Activated naive CD8-positive, alpha-beta T cell treated with anti-CD3 and anti-CD28 coated beads, Interleukin-2, amount 50 U/mL, for 16 hours (primary cell): ENCODE measurements at regions not wholly inside any gene's neighbourhood (a gene's known extent, or its start where the extent isn't known, plus 50 kb on each side); places are given as distances from the start of the nearest gene placed in this dataset.

Source experiments
- DNase-seq: peaks from one replicate; pipeline ENCODE4 v3.0.0-alpha.2; 2020; ENCODE audit warnings: low read depth, low spot score

DNA sequence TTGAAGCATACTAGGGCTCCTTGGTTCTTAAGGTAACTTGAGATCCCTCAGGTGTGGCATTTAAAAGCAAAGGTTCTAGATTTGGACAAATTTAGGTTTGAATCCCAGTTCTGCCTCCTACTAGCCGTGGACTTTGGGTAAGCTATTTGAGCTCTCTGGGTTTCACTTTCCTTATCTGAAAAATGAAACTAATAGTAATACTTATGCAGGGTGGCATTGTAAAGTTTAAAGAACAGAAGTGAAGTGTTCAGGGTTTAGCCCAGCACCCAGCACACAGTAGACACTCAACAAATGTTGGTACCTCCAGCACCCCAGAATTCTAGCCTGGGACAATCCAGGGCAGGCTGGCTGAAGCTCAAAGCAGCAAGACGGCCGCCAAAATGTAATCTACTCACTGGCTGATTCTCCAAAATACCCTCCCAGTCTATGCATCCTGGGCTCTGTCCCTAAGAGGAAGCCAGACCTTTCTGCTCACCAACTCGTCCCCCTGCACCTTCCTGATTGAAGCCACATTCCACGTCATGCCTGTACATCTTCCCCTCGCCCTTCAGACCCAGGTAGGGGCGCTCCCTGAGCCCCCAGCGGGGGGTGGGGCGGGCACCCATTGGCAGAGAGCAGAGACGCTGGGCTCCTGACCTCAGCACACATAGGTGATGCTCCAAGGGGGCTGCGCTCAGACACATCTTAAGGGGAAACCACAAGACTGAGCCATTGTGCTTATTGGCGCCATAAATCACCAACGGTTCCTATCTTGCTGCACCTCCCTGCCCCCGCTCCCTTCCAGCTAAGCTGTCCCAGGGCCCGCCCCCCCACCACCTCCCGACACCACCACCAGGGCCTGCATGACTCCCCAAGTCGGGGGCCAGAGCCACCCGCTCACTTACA, 160.6 kb downstream of the BCOR start:
- no peak for DNase-seq

DNA sequence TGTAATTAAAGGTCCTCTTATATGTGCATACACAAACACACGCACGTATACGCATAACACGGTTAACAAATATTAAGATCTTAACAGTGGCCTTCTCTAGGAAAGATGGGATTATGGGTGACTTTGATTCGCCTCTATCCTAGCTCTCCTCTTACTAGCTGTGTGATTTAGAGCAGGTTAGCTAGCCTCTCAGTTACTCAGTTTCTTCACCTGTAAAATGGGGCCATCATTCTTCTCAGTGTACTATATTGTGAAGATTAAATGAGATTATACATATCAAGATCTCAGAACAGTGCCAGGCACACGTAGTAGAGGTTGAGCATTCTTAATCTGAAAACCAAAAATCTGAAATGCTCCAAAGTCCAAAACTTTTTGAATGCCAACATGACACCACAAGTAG, 159.3 kb downstream of the BCOR start:
- DNase-seq, result no peak

DNA sequence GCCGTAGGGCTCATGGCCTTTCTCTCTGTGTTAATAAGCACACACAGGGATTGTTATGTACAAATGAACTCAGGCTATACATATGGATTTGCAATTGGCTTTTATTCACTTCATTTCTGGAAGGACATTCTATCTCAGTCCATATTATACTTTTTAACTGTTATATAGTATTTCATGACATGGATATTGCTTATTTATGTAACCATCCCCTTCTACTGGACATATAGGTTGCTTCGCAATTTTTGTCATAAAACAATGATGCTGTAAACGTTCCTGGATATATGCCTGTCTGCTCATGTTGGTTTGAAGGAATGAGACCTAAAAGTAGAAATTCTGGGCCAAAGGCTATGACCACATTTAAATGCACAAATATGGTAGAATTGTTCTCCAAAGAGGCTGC, 158.1 kb downstream of the BCOR start:
- no peak for DNase-seq

DNA sequence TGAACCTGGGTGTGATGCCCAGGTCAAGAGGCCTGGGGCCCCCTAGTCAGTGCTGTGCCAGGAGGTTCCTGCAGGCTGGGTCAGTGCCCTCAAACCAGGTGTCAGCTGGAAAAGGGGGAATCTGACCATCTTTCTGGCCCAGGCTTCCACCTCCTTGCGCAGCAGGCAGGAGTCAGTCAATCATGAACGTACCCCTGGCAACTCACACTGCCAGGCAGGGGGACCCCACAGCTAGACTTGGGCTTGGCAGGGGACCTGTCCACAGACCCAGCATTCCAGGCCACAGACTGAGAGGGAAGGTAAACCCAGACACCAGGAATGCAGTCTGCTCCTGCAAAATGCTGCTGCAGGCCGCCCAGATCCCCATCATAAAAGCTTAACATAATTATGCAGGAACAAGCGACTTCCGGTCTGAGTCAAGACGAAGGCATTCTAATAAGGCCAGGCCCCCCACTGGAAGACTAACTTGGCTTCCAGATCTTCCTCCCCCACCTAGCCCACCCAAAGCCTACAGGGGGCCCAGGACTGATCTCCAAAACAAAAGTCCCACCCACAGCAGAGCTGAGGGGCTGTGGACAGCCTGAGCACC, 156.3 kb downstream of the BCOR start:
- no peak for DNase-seq

DNA sequence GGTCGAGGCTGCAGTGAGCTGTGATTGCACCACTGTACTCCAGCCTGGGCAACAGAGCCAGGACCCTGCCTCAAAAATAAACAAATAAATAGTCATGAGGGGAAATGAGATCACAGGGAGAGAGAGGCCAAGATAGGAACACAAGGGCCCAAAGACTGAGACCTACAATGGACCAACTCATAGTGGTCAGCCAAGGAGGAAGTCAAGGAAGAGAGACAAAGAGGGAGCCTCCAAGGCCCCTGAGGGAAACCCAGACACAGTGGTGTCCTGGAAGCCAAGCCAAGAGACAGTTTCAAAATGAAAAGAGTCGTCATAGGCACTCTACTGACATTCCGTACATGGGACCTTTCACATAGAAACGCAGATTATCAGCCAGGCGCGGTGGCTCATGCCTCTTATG, 153.3 kb downstream of the BCOR start:
- no peak for DNase-seq

DNA sequence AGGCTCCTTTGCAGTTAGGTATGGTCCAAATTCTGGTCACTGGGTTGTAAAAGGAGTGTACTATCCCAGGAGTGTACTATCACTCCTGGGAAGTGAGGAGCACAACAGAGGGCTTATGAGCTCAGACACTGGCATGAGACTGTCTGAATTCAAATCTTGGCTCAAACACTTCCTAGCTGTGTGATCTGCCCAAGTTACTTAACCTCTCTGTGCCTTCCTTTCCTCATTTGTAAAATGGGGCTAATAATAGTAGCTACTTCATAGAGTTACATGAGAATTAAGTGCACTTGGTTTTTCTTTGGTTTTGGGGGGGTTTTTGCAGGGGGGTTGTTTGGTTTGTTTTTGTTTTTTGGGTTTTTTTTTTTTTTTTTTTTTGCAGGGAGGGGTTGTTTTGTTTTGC, 152.0 kb downstream of the BCOR start:
- no peak for DNase-seq

DNA sequence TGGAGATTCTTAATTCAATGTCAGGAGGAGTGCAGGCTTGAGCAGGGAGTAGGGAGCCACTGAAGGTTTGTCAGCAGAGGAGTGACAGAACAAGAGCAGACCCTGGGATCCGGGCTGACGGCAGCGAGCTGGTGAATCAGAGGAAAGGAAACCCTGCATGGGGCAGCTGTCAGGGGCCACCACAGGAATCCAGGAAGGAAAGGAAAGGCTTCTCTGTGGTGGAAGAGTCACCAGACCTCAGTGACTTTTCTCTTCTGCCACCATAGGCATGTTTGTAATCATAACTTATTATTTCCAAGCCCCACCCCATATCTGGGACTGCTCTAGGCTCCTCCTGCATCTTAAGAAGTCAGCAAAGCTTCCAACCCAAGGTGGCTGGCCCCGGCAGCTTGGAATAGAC, 150.9 kb downstream of the BCOR start:
- DNase-seq, result no peak

DNA sequence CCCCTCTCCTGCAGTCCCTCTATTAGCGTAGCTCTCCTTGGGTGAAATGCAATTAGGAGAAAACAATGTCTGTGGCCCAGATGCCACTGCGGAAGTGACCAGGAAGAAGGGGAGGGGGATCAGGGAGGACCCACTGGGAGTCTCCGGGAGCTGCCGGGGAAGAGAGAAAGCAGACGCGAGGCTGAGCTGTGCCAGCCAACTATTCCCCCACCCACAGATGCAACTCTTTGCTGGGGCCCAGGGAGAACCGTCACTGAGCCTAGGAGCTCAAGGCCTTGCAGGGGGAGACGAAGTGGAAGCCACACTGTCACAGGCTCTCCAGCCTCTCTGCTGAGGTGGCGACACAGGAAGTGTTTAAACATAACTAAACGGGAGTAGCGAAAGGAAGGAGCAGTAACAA, 149.2 kb downstream of the BCOR start:
- DNase-seq, result no peak

DNA sequence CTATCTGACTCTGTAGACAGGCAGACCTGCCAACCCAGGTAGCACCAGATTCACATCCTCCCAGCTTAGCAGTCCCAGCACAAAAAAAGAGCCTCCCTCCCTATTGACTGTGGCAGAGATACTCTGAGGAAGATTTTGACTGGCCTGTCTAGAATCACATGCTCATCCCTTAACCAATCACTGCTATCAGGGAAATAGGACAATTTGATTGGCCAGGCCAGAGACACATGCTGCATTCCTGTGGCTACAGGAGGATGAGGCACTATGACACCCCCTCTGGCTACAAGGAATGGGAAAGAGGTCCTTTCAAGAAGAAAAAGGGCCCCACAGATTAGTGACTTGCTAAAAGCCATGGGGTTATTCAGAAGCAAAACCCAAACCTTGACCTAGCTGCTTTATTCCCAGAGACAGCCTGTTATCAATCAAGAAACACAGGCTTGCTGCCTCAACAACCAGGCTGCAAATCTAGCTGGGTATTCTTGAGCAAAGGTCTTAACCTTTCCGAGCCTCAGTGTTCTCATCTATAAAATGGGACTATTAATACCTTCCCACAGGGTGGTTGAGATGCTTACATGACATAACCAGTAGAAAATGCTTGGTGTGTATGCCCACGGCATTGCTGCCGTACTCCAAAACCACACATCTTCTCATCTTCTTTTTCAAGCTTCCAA, 147.6 kb downstream of the BCOR start:
- no peak for DNase-seq

DNA sequence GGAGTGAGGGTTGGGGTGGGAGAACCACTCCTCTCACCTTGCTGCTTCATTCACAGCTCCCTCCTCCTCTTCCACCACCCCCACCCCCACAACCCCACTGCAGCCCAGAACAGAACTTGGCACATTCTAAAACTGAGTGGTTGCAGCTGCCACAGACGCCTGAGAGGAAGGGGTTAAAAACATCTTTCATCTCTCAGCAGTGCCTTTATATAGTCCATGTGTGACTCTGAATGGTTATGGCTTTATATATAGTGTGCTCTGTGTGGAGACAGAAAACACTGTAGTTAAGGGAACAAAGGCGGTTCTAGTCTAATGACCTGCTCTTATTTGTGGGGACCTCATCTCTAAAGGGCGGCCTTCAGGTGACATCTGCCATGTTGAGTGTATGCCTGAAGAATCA, 144.8 kb downstream of the BCOR start:
- DNase-seq, result no peak

DNA sequence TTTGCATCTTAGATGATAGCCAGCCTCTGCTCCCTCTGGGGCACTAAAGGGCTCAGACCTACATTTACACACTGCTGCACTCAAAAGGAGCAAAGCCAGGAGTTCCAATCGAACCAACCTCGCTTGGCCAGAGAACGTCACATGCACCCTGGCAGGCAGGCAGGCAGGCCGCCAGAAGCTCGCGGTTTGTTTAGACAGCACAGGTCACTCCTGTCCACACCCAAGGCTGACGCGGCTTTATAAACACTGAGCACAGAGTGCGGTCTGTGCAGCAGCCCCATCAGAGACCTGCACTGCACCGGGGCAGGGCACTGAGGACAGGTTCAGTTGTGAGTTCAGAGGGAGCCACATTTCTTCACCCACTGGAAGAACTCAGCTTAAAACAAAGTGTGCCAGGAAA, 143.9 kb downstream of the BCOR start:
- DNase-seq, result no peak

DNA sequence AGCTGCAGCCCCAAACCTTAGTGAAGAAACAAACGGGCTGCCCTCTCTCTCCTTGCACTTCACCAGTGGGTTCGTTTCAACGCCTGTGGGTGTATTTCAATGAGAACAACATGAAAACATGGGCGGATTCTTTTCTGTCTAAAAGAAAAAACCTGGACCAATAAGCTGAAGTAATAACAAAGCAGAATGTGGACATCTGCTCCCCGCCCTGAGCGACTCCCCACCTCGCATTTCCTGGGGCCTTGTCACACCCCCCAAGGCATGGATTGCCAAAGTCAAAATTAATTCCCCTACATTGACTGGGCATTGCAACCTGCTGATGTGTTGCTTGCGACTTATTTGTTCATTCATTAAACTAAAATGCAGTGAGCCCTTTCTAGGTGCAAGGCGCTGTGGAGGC, 142.9 kb downstream of the BCOR start:
- no peak for DNase-seq

DNA sequence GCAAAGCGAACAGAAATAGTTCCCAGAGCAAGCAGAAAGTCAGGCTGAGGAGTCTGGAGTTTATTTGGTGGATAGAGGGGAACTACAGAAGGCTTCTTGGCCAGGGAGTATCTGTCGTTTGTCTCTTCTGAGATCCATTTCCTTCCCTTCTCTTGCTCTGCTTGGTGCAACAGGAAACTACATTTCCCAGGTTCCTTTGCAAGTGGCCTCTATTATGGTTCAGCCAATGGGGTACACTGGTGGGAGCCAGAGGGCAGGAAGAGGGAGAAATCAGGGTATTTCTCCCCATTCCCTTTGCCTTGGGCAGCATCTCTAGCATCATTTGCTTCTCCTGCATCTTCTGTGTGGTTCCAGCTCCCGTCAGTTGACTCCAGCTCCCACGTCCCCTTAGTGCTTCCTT, 142.1 kb downstream of the BCOR start:
- DNase-seq, result no peak

DNA sequence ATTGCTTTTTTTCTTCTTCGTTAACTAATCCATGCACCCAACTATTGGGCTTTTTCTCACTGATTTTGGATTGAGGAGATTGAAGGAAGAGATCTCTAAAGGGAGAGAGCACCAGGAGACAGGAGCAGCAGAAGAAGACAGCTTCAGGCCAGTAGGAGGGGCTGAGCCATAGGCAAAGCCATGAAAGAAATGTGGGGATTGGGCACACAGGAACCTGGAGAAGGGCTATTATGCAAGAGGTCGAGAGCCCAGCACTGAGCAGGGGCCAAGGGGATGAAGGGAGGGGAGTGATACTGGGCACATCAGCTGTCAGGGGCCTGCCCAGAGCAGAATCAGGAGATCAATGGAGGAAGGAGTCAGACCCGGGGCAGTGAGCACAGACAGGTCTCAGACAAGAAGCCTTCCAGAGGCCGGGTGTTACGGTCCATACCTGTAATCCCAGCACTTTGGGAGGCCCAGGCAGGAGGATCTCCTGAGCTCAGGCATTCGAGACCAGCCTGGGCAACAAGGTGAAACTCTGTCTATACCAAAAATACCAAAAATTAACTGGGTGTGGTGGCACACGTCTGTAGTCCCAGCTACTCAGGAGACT, 140.9 kb downstream of the BCOR start:
- DNase-seq, result no peak

DNA sequence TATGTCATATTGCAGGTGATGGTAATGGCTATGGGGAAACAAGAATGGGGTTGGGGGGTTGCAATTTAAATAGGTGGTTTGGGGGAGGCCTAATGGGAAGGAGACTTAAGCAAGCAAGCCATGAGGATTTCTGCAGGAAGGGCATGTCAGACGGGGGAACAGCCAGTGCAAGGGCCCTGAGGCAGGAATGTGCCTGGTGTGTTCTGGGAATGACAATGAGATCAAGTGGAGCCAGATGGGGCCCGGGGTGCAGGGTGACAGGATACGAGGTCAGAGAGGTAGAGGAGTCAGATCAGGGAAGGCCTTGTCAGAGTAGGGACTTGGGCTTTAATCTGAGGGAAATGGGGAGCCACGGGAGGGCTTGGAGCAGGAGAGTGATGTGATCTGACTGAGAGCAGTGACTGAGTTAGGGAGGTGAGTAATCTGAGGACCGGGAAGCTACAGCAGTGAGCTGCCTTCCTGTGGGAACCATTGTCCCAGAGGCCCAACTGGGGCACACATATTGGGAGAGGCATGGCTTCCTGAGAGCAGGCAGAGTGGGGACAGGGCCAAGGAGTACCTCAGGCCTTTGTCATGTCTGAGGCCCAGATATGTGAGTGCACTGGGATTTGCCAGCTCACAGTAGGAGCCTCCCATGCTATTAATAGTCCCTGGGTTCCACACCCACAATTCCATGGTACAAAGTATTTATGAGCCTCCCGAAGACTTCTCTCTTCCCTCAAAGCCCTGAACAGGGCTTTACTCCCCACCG, 139.8 kb downstream of the BCOR start:
- DNase-seq, result no peak

DNA sequence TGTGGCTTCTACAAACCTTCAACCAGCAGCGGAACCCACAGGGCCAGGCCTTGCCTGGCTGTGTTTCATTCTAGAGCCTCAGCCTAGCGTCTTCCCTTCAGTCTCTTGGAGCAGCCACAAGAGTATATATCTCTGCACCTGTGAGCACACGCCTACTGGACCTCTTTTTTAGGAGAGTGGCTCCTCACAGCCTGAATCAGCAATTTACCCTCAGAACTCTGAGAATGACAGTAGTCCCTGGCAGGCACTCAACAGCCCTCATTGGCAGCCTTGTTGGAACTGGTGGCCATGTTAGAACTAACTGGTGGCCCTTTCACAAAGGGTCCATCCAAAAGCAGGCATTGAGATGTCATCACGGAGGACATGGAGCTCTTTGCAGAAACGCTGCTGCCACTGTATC, 138.9 kb downstream of the BCOR start:
- no peak for DNase-seq

DNA sequence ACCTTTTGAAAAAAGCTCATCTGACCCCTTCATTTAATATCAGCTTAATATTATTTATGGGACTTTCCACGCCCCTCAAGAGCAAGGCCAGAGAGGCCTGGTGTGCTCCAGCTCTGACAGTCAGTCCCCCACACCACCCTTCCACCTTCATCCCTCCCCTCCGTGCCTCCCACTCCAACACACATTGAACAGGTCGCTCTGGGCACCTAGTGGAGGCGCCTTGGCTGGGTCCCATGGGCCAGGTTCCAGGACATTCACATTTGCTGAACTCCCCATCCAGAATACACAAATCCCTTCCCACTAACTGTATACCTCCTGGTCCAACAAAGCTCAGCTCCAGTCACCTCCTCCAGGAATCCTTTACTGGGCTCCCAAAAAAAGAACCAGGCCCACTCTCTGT, 137.5 kb downstream of the BCOR start:
- DNase-seq, result no peak

DNA sequence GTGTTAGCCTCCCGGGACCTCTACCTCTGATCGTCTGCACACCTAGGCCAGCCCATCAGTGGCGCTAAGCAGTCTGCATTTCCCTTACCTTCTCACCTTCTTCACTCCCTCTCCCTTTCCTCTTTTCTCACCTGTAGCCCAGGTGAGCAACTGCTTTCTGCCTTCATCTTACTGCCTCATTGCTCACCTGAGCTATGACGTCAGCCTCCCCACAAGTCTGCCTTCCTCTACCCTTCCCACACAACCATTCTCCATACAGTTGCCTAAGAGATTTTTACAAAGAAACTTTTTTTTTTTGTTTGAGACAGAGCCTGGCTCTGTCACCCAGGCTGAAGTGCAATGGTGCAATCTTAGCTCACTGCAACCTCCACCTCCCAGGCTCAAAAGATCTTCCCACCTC, 136.3 kb downstream of the BCOR start:
- DNase-seq, result no peak

DNA sequence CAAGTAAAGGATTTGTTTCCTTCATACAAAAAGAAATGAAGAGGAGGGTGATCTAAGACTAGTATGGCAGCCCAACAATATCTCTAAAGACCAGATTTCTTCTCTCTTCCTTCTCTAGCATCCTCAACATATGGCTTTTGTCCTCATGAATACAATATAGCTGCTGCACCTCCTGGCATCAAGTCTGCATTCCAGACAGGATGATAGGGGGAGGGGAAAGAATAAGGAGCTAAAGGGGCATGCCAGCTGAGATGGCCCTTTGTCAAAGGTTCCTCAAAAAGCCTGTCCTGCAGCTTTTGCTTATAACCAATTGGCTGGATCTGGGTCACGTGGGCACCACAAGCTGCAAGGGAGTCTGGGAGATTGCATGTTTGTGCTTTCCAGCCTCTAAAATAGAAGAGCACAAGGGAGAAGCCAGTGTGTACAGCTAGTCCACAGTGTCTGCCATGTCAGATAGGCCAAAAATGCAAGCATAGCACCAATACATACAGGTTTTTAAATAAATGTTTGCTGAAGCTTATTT, 132.6 kb downstream of the BCOR start:
- no peak for DNase-seq

DNA sequence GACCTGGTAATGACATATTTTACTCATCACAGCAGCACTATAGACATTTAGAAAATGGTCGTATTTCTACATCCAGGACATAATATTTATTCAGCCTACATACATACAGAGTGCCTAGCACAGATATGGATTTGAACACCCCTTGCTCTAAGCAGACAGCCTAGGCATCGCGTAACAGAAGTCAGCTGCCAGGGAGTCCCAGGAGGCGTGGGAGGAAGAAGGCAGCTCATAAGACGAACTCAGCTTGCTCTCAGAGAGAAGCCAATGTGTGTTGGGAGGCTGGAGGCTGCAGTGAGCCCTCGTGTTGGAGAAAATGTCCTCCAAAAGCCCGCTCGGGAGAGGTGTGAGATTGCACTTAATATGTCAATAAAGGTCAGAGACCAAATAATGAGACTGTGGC, 131.6 kb downstream of the BCOR start:
- DNase-seq, result no peak

DNA sequence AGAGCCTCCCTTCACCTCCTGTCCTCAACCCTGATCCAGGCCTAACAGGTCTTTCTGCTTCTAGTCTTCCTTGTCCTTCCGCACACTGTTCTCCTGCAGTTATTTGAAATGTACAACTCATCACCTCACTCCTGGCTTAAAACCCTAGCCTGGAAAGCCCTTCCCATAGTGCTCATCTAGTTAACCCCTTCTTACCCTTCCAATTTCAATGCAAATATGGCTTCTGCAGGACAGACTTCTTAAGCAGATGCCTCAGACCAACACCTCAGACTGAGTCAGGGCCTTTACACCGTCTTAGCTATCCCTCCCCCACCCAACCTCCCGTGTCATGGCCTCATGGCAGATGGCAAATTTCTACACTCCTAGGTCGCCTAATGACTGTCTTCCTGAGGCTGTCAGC, 130.4 kb downstream of the BCOR start:
- DNase-seq, result no peak
